ENCODE measurements at regions not wholly inside any gene's neighbourhood (a gene's known extent, or its start where the extent isn't known, plus 50 kb on each side); places are given as distances from the start of the nearest gene placed in this dataset.

DNA sequence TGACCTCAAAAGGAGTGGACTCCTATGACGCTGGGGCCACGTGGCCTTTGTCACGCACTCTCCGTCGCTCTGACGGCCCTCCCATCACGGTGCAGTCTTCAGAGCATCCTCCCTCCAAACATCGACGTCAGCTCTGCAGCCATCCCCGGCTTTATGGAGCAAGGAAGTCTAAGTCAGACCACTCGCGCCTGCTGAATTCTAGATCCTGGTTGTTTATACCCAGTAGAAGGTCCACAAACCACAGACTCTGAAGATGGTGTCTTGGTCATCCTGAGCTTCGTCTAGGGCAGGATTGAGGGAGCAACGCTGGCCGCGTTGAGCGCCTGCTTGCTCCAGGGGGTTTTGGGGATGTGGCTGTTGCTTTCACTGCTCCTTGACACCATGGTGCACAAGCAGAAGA lies 228.0 kb upstream of the SALL3 start:
- TF ChIP-seq, protein P1, sequence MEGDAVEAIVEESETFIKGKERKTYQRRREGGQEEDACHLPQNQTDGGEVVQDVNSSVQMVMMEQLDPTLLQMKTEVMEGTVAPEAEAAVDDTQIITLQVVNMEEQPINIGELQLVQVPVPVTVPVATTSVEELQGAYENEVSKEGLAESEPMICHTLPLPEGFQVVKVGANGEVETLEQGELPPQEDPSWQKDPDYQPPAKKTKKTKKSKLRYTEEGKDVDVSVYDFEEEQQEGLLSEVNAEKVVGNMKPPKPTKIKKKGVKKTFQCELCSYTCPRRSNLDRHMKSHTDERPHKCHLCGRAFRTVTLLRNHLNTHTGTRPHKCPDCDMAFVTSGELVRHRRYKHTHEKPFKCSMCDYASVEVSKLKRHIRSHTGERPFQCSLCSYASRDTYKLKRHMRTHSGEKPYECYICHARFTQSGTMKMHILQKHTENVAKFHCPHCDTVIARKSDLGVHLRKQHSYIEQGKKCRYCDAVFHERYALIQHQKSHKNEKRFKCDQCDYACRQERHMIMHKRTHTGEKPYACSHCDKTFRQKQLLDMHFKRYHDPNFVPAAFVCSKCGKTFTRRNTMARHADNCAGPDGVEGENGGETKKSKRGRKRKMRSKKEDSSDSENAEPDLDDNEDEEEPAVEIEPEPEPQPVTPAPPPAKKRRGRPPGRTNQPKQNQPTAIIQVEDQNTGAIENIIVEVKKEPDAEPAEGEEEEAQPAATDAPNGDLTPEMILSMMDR (conservative IDR thresholded peaks at IDR 0.05; ENCODE audit: low read length) = no peak
- TF ChIP-seq EZH2phosphoT487 (IDR thresholded peaks at IDR 0.05; ENCODE audit: borderline replicate concordance, low read depth, low read length) = no peak
